Epithelial cell of esophagus (primary cell): ENCODE measurements at regions not wholly inside any gene's neighbourhood (a gene's known extent, or its start where the extent isn't known, plus 50 kb on each side); places are given as distances from the start of the nearest gene placed in this dataset.
"Not testable (repeated sequence)": the region's sequence is repeated elsewhere in the genome, so short reads cannot be mapped to it uniquely, and the experiment has no call there.

ENCODE experiments used
- DNase-seq: peaks from one replicate; pipeline ENCODE4 v3.0.0; 2010; ENCODE audit warnings: low read depth
- H3K4me3 ChIP-seq: 2 replicates; pipeline ENCODE4 v1.5.1; 2011; ENCODE audit warnings: mild to moderate bottlenecking, low read length, control low read depth
- CTCF ChIP-seq: IDR thresholded peaks from 2 replicates; pipeline ENCODE4 v1.5.1; 2011; ENCODE audit warnings: low read depth, mild to moderate bottlenecking, low read length, control low read depth, inconsistent platforms; ENCODE audit not compliant: insufficient read depth; ENCODE audit errors: missing control alignments

GRCh38 chr2:175606010-175606841 is 395.8 kb downstream of the LNPK start:
- no peak overlapping the region for H3K4me3 ChIP-seq
- TF ChIP-seq CTCF = no peak
- DNase-seq = peak; percentile 32

- no peak overlapping the region for H3K4me3 ChIP-seq
- no peak for TF ChIP-seq CTCF
- DNase-seq = no peak
These were observed 396.4 kb downstream of the LNPK start for GRCh38 chr2:175605640-175606009.

GRCh38 chr2:175601969-175602368 is 400.1 kb downstream of the LNPK start:
- TF ChIP-seq CTCF = no peak
- no peak for DNase-seq
- H3K4me3 ChIP-seq = no peak overlapping the region

- TF ChIP-seq CTCF = no peak
- no peak overlapping the region for H3K4me3 ChIP-seq
- peak; percentile 71 for DNase-seq
These were observed 401.9 kb downstream of the LNPK start for GRCh38 chr2:175599966-175600831.

- H3K4me3 ChIP-seq = no peak overlapping the region
- no peak for TF ChIP-seq CTCF
- DNase-seq = no peak
These were observed 404.8 kb downstream of the LNPK start for GRCh38 chr2:175597286-175597685.

GRCh38 chr2:175595139-175595538 is 406.9 kb downstream of the LNPK start:
- DNase-seq = no peak
- no peak overlapping the region for H3K4me3 ChIP-seq
- TF ChIP-seq CTCF = no peak

GRCh38 chr2:175593686-175594525 is 408.2 kb downstream of the LNPK start:
- not testable (repeated sequence) for DNase-seq, H3K4me3 ChIP-seq

- not testable (repeated sequence) for H3K4me3 ChIP-seq, DNase-seq
These were observed 406.7 kb upstream of the ATP5MC3 start for GRCh38 chr2:175588213-175588612.
